Coronary artery (tissue), 2 donors: ENCODE measurements at regions not wholly inside any gene's neighbourhood (a gene's known extent, or its start where the extent isn't known, plus 50 kb on each side); places are given as distances from the start of the nearest gene placed in this dataset.

ENCODE experiments used
- DNase-seq: peaks from one replicate; pipeline ENCODE4 v3.0.0-alpha.2; 2017; ENCODE audit warnings: low spot score
- H3K27ac ChIP-seq, 2 donors: fragments of 200-600 bp; sonication (generic); one replicate each; pipeline ENCODE4 v1.5.1; 2016 to 2019
- H3K4me3 ChIP-seq: fragments of 200-600 bp; sonication (generic); 2 replicates; pipeline ENCODE4 v1.5.1; 2016; ENCODE audit warnings: mild to moderate bottlenecking, moderate library complexity
- TF ChIP-seq, protein P1 (sequence below): fragments of 200-600 bp; sonication (generic); IDR thresholded peaks from one replicate; pipeline ENCODE4 v1.5.1; 2019; ENCODE audit warnings: antibody characterized with exemption

DNA sequence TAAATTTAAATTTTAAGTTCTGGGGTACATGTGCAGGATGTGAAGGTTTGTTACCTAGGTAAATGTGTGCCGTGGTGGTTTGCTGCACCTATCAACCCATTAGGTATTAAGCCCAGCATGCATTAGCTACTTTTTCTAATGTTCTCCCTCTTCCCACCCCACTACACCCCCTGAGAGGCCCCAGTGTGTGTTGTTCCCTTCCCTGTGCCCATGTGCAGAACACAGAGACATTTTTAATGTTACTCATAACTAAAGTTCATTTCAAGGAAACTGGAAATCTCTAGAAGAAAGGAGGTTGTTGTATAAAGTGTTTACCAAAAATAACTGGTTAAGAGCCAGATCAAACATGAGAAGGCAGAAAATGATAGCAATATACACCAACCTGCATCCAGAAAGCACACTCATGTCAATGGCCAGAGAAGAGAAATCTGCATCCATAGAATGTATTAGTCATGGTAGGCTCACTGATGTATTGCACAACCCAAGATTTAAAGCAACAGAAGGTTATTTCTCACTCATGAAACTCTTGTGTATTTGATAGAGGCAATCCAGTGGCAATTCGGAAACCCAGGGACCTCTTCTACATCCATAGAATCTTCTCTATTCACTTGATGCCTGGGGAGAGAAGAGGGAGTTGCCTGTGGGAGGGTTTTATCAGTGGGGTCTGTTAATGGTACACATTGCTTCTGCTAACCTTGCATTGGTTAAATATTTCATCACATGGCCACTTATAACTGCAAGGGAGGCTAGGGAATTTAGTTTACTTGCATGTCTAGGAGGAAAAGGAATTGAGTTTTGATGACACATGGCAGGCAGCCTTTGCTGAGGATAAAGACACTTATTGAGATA is 321.9 kb upstream of the RASGRP1 start:
- H3K27ac ChIP-seq: peak overlapping the region in 1 of 2 donors; percentile 11
- TF ChIP-seq, protein P1, sequence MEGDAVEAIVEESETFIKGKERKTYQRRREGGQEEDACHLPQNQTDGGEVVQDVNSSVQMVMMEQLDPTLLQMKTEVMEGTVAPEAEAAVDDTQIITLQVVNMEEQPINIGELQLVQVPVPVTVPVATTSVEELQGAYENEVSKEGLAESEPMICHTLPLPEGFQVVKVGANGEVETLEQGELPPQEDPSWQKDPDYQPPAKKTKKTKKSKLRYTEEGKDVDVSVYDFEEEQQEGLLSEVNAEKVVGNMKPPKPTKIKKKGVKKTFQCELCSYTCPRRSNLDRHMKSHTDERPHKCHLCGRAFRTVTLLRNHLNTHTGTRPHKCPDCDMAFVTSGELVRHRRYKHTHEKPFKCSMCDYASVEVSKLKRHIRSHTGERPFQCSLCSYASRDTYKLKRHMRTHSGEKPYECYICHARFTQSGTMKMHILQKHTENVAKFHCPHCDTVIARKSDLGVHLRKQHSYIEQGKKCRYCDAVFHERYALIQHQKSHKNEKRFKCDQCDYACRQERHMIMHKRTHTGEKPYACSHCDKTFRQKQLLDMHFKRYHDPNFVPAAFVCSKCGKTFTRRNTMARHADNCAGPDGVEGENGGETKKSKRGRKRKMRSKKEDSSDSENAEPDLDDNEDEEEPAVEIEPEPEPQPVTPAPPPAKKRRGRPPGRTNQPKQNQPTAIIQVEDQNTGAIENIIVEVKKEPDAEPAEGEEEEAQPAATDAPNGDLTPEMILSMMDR: no peak
- DNase-seq: no peak
- H3K4me3 ChIP-seq: no peak overlapping the region

DNA sequence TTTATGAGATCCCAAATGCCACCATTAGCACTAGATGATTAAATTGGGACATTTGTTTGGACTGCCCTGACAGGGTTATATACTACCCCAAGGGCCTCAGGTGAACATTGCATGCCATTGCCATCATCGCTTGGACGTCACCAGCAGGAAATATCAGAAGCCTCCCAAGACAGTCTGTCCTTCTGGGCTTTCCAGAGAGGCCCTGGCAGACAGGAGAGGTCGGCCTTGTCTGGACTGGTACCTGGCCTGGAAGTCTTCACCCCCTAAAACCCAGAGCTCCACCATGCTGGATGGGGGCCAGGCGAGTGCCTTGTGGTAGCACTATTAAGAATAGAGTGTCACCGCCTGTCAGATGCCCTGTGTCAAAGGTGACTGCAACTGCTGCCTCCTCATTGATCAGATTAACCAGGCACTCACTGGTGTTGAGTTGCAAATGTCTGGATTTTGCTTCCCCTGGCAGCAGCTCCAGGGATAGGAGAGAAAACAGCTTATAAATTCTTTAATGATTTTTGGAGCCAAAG is 324.1 kb upstream of the RASGRP1 start:
- no peak overlapping the region for H3K4me3 ChIP-seq
- no peak for DNase-seq
- no peak overlapping the region for H3K27ac ChIP-seq
- TF ChIP-seq, protein P1: no peak

DNA sequence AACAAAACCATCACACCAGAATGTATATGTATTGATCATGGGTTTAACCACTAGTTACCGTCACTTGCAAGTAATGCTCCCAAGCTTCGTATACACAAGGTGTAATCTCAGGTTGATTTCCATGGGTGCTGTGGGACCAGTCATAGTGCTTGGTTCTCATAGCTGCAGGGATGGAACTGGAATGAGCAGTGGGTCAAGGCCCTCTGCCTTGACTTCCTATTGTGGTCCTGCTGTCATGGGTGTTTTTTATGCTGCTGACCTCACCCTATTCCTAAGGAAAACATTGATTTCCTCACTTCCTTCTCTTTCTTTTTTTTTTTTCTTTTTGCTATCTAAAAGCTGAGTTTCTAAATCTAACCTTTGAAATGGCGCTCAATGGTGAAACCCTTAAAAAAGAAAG is 325.6 kb upstream of the RASGRP1 start:
- TF ChIP-seq, protein P1: no peak
- Histone ChIP-seq H3K4me3 (no peak overlapping the region), H3K27ac (no peak overlapping the region)
- no peak for DNase-seq

DNA sequence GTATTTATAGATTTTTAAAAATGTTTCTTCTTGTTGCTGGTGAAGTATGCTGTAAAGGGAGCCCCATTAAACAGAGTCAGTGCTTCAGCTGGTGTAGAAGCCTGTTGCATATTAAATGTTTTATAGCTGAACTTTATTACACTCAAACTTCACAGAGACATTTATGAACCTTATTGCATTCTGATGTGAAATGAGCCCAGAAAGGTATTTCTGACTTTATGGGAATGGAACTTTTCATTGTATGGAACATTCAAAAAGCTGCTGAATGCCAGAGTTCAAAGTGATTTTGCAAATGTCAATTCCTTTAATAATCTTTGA is 329.3 kb upstream of the RASGRP1 start:
- Histone ChIP-seq H3K27ac (peak overlapping the region in 1 of 2 donors; percentile 73), H3K4me3 (no peak overlapping the region)
- no peak for DNase-seq
- TF ChIP-seq, protein P1: no peak

DNA sequence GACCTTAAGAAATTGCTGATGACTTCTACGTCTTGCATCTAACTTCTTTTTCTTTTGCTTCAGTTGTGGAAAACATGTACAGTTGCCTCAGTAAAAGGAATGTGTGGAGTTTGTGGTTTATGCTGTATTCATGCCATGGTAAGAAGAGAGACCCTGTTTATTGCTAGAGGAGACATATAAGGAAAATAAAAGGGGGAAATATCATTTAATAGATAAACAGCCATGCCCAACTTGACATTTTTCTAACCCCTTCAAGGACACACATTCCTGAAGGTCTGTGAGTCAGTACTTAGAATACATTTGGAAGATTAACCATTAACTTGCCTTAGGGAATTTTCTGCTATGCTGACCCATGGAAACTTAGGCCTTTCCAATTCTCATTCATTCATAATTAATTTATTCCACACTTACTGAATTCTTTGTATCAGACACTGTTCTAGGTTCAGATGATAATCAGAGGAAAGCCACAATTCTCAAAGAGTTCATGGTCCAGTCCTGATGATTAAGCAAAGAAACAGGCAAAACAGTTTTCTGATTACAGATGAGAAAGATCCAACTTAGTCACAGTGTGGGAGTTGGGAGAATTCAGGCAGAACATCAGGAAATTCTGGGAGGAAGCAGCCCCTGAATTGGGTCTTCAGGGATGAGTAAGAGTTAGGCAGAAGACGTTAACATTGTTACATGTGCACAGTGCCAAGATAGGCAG is 329.8 kb upstream of the RASGRP1 start:
- Histone ChIP-seq H3K4me3 (no peak overlapping the region), H3K27ac (peak overlapping the region in 1 of 2 donors; percentile 73)
- no peak for DNase-seq
- TF ChIP-seq, protein P1: no peak

DNA sequence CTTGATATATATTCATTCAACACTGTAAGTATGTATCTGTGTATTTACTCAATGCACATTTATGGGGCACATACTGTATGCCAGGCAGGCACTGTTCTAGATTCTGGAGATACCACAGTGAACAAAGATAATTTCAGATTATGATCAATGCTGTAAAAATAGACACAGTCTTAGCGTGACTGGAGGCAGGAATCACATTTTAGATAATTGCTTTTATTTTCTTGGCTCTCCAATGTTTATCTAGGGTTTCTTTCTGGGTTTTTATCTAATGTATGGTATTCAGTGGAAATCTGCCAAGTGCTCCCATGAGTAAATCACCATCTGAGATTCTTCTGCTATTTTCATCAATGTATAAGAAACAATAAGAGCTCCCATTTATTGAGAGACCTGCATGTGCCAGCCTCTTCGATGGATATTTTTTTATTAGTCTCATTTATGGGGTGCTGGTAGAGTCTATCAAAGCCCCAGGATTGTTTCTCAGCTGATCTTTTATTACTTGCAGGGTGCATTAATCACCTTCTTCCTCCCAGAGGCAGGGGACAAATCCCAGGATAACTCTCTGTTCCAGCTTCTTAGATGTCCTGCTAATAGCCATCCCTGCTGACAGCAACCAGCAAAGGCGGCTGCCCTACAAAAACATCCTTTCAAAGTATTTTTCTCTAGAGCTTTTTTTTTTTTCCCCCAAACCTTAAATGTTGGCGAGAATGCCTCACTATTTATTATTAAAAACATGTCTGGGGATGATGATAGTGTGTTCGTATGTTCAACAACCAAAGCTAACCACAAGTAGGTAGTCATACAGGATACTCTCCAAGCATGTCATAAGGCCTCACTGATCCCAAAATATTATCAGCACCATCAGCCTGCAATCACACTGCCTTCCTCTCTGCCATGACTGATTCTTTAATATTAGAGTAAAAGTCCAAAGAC is 331.0 kb upstream of the RASGRP1 start:
- H3K27ac ChIP-seq: peak overlapping the region in 1 of 2 donors; percentile 73
- H3K4me3 ChIP-seq: no peak overlapping the region
- TF ChIP-seq, protein P1: no peak
- no peak for DNase-seq
